Natural killer cell (primary cell): ENCODE measurements at regions not wholly inside any gene's neighbourhood (a gene's known extent, or its start where the extent isn't known, plus 50 kb on each side); places are given as distances from the start of the nearest gene placed in this dataset.

Experiments used
- ATAC-seq, 3 donors: fragments of 150-1000 bp in 2 of 3; fragments of 200-7000 bp in 1 of 3; cut with Tn5 transposase; 1 replicate in 1 of 3; 2 replicates in 2 of 3; pipeline ENCODE4 v1.10.0; 2021; ENCODE audit warnings: mild to moderate bottlenecking in 2 of 3, moderate library complexity in 2 of 3
- DNase-seq, 2 donors: peaks; one replicate each; pipeline versions ENCODE4 v3.0.0 to v3.0.0-alpha.2; 2013 to 2021; ENCODE audit warnings: mixed read lengths in 1 of 2
- H3K27ac ChIP-seq: one replicate; pipeline ENCODE4 v1.5.1; 2013; ENCODE audit warnings: mild to moderate bottlenecking, low read length
- H3K27me3 ChIP-seq: one replicate; pipeline ENCODE4 v1.6.1; 2013; ENCODE audit warnings: low read length; ENCODE audit not compliant: control insufficient read depth, insufficient read depth
- H3K36me3 ChIP-seq: one replicate; pipeline ENCODE4 v1.6.1; 2013; ENCODE audit warnings: low read length; ENCODE audit not compliant: control insufficient read depth, insufficient read depth
- H3K4me1 ChIP-seq: one replicate; pipeline ENCODE4 v1.6.1; 2013; ENCODE audit warnings: low read length; ENCODE audit not compliant: control insufficient read depth, insufficient read depth
- H3K4me3 ChIP-seq: one replicate; pipeline ENCODE4 v1.5.1; 2013; ENCODE audit warnings: low read length
- H3K9me3 ChIP-seq: one replicate; pipeline ENCODE4 v1.6.1; 2013; ENCODE audit warnings: low read length; ENCODE audit not compliant: control insufficient read depth, insufficient read depth
- H3K27ac Mint-ChIP-seq, 2 donors: one replicate each; pipeline ENCODE4 v1.8.0; 2022; ENCODE audit warnings: mild to moderate bottlenecking in 2 of 2, mixed read lengths in 2 of 2, moderate library complexity in 1 of 2
- H3K27me3 Mint-ChIP-seq, 2 donors: one replicate each; pipeline ENCODE4 v1.8.0; 2022; ENCODE audit warnings: low read depth in 2 of 2, mixed read lengths in 2 of 2
- H3K36me3 Mint-ChIP-seq: one replicate; pipeline ENCODE4 v1.8.0; 2022; ENCODE audit warnings: mixed read lengths
- H3K4me1 Mint-ChIP-seq, 2 donors: one replicate each; pipeline ENCODE4 v1.8.0; 2022; ENCODE audit warnings: mixed read lengths in 2 of 2
- H3K4me3 Mint-ChIP-seq: one replicate; pipeline ENCODE4 v1.8.0; 2022; ENCODE audit warnings: mild to moderate bottlenecking, moderate library complexity, mixed read lengths
- H3K9me3 Mint-ChIP-seq, 2 donors: one replicate each; pipeline ENCODE4 v1.8.0; 2022; ENCODE audit warnings: mixed read lengths in 2 of 2
- WGBS: methylation state at CpG from one replicate; pipeline ENCODE4 v1.1.7; 2013; ENCODE audit warnings: missing lambda C conversion rate; ENCODE audit not compliant: insufficient coverage; 5-methylcytosine and 5-hydroxymethylcytosine counted together
- intact Hi-C: fragments of 100-400 bp; cut with micrococcal nuclease; formaldehyde crosslinking; loops from one replicate; pipeline ENCODE4 v1.14.2; 2022
- TF ChIP-seq, protein P1 (sequence below): fragments of 200-600 bp; IDR thresholded peaks from one replicate; pipeline ENCODE4 v1.8.0; 2022; ENCODE audit warnings: antibody characterized with exemption

DNA sequence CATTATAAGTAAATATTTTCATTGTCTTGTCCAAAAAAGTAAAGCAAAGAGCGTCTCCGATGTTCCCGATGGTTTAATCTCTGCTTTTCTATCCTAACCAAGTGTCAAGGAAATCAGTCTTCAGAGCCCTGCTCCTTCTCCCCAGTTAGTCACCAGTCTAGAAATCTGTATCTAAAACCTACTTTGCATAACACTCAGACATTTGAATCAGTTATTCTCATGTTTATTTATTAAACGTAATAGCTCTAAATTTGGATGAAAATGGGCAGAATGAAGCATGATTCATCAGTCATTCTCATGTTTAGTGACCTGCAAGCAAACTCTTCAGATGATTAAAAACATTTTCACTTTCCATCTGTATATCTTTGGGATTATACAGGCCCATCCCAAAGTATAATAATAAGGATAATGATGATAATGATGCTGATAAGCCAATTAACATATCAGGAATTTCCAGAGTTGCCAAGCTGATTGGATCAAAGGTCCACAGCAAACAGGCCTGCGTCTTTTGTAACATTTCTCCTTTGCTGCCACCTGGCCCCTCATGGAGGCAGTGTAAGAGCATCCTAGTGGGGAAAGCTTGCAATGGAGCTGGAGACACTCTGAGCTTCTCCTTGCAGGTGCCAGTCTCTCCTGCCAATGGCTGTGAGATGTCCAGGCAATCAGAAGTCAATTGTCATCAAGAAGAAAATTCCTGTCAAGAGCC is 273.9 kb downstream of the IGSF11 start:
- 76% methylated on average over 4 of the region's 5 CpGs for WGBS
- no peaks in the 10 kb centered on the region for H3K4me1 ChIP-seq
- Mint-ChIP-seq H3K4me1 (no peaks in the 10 kb centered on the region), H3K27me3 (no peaks in the 10 kb centered on the region), H3K36me3 (no peaks in the 10 kb centered on the region), H3K27ac (no peak overlapping the region), H3K9me3 (peaks cover 0 to 8% of the 10 kb centered on the region in 2 donors), H3K4me3 (no peak overlapping the region)
- ATAC-seq (no peak), DNase-seq (no peak)
- H3K27ac ChIP-seq: no peak overlapping the region
- H3K36me3 ChIP-seq: no peaks in the 10 kb centered on the region
- no peak overlapping the region for H3K4me3 ChIP-seq
- TF ChIP-seq, protein P1, sequence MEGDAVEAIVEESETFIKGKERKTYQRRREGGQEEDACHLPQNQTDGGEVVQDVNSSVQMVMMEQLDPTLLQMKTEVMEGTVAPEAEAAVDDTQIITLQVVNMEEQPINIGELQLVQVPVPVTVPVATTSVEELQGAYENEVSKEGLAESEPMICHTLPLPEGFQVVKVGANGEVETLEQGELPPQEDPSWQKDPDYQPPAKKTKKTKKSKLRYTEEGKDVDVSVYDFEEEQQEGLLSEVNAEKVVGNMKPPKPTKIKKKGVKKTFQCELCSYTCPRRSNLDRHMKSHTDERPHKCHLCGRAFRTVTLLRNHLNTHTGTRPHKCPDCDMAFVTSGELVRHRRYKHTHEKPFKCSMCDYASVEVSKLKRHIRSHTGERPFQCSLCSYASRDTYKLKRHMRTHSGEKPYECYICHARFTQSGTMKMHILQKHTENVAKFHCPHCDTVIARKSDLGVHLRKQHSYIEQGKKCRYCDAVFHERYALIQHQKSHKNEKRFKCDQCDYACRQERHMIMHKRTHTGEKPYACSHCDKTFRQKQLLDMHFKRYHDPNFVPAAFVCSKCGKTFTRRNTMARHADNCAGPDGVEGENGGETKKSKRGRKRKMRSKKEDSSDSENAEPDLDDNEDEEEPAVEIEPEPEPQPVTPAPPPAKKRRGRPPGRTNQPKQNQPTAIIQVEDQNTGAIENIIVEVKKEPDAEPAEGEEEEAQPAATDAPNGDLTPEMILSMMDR: no peak
- H3K9me3 ChIP-seq: no peaks in the 10 kb centered on the region
- intact Hi-C loops: no loop called here
- no peaks in the 10 kb centered on the region for H3K27me3 ChIP-seq

DNA sequence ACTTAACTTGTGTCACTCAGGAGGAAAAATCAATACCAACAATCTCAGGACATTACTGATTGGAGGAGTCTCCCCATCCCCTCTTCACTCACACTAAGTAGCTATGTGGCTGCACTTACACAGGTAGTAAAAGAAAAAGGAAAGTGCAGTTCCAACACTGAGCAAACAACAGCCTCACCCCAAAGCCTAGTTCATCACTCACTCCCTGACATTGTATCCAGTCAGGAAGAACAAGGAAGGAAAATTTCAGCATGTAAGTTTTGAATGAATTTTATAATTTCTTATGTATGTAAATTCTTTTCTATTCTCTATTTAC is 273.4 kb downstream of the IGSF11 start:
- TF ChIP-seq, protein P1: no peak
- Histone ChIP-seq H3K36me3 (no peaks in the 10 kb centered on the region), H3K27ac (no peak overlapping the region), H3K4me3 (no peak overlapping the region), H3K27me3 (no peaks in the 10 kb centered on the region), H3K4me1 (no peaks in the 10 kb centered on the region), H3K9me3 (no peaks in the 10 kb centered on the region)
- H3K9me3 Mint-ChIP-seq: peaks cover 0 to 8% of the 10 kb centered on the region in 2 donors
- ATAC-seq (no peak), DNase-seq (no peak)
- no peak overlapping the region for H3K4me3 Mint-ChIP-seq
- no peak overlapping the region for H3K27ac Mint-ChIP-seq
- intact Hi-C loops: no loop called here
- no peaks in the 10 kb centered on the region for H3K27me3 Mint-ChIP-seq
- no peaks in the 10 kb centered on the region for H3K4me1 Mint-ChIP-seq
- H3K36me3 Mint-ChIP-seq: no peaks in the 10 kb centered on the region

DNA sequence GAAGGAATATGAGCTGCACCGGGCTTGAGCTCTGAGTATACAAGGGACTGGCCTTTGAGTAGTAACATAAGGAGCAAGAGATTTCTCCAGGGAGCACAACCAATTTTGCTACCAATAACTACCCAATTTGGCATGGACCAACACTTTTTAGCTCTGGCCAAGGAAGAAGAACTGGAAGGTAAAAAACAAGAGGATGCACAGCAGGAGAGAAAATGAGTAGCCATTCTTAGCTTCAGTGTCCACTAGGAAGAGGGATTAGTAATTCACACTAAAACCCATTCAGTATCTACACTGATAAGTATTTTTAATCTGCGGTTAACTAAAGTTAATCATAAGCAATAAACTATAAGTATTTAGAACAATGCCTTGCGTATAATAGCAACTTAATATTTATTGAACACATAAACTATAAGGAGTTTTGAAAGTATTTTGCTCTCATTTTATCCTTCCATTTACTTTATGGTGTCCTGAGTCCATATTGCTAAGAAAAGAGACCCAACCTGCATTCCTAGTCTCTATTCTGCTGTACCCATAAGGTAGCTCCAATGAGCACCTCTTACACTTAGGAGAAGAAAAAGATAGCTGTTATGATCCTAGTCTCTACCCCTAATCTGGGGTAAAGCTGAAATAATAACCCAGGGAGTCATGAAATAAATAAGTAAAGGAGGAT is 268.9 kb downstream of the IGSF11 start:
- DNase-seq: no peak
- Mint-ChIP-seq H3K27me3 (no peaks in the 10 kb centered on the region), H3K4me3 (no peak overlapping the region), H3K9me3 (peaks cover 0 to 4% of the 10 kb centered on the region in 2 donors), H3K4me1 (no peaks in the 10 kb centered on the region), H3K27ac (no peak overlapping the region), H3K36me3 (no peaks in the 10 kb centered on the region)
- intact Hi-C loops: no loop called here
- Histone ChIP-seq H3K4me3 (no peak overlapping the region), H3K36me3 (no peaks in the 10 kb centered on the region), H3K9me3 (no peaks in the 10 kb centered on the region), H3K4me1 (no peaks in the 10 kb centered on the region), H3K27me3 (no peaks in the 10 kb centered on the region), H3K27ac (no peak overlapping the region)
- no peak for ATAC-seq
- 88% methylated on average over 1 of the region's 3 CpGs for WGBS
- TF ChIP-seq, protein P1: no peak

DNA sequence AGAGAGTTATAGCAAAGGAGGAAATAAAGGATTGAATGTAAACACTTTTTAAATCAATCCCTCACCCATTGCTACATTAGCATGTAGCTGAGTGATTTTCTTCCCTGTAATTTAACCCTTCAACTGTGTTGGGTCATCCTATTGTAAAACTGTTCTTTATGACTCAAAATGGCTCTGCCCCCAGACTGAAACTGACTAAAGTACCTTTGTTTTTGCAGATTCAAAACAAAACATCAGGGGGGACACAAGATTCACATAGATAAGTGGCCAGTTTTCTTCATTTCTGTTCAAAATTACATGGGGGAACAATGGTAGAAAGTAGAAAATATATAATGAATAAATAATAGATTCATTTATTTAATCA is 268.4 kb downstream of the IGSF11 start:
- Histone ChIP-seq H3K27me3 (no peaks in the 10 kb centered on the region), H3K27ac (no peak overlapping the region), H3K9me3 (no peaks in the 10 kb centered on the region), H3K36me3 (no peaks in the 10 kb centered on the region), H3K4me3 (no peak overlapping the region), H3K4me1 (no peaks in the 10 kb centered on the region)
- TF ChIP-seq, protein P1: no peak
- H3K4me1 Mint-ChIP-seq: no peaks in the 10 kb centered on the region
- no peak overlapping the region for H3K4me3 Mint-ChIP-seq
- intact Hi-C loops: no loop called here
- peaks cover 0 to 4% of the 10 kb centered on the region in 2 donors for H3K9me3 Mint-ChIP-seq
- H3K27me3 Mint-ChIP-seq: no peaks in the 10 kb centered on the region
- no peak for ATAC-seq
- H3K27ac Mint-ChIP-seq: no peak overlapping the region
- no peak for DNase-seq
- no peaks in the 10 kb centered on the region for H3K36me3 Mint-ChIP-seq
